Activated CD8-positive, alpha-beta memory T cell treated with anti-CD3 and anti-CD28 coated beads, Interleukin-2, amount 50 U/mL, for 48 hours (primary cell): ENCODE measurements at regions not wholly inside any gene's neighbourhood (a gene's known extent, or its start where the extent isn't known, plus 50 kb on each side); places are given as distances from the start of the nearest gene placed in this dataset.
"Not testable (repeated sequence)": the region's sequence is repeated elsewhere in the genome, so short reads cannot be mapped to it uniquely, and the experiment has no call there.

Source experiments
- DNase-seq: peaks from one replicate; pipeline ENCODE4 v3.0.0-alpha.2; 2020

- no peak for DNase-seq
Observed at GRCh38 chr18:56312551-56313335, 325.6 kb downstream of the TXNL1 start.

GRCh38 chr18:56309104-56309503 is 329.3 kb downstream of the TXNL1 start:
- DNase-seq = no peak

- no peak for DNase-seq
Observed at GRCh38 chr18:56307354-56308170, 330.8 kb downstream of the TXNL1 start.

- DNase-seq = no peak
Observed at GRCh38 chr18:56306797-56307196, 331.6 kb downstream of the TXNL1 start.

GRCh38 chr18:56305583-56305982 is 332.8 kb downstream of the TXNL1 start:
- no peak for DNase-seq

GRCh38 chr18:56302156-56302555 is 336.2 kb downstream of the TXNL1 start:
- no peak for DNase-seq

- DNase-seq = no peak
Observed at GRCh38 chr18:56299740-56300139, 338.7 kb downstream of the TXNL1 start.

GRCh38 chr18:56298935-56299334 is 339.5 kb downstream of the TXNL1 start:
- DNase-seq = no peak

- DNase-seq = no peak
Observed at GRCh38 chr18:56296381-56296780, 342.0 kb downstream of the TXNL1 start.

GRCh38 chr18:56294484-56295183 is 343.8 kb downstream of the TXNL1 start:
- DNase-seq = no peak

GRCh38 chr18:56291294-56291693 is 347.1 kb downstream of the TXNL1 start:
- DNase-seq = no peak

- no peak for DNase-seq
Observed at GRCh38 chr18:56289381-56289780, 349.0 kb downstream of the TXNL1 start.

- DNase-seq = no peak
Observed at GRCh38 chr18:56286775-56287325, 351.5 kb downstream of the TXNL1 start.

- DNase-seq = no peak
Observed at GRCh38 chr18:56285387-56286065, 352.9 kb downstream of the TXNL1 start.

GRCh38 chr18:56284319-56284718 is 354.1 kb downstream of the TXNL1 start:
- no peak for DNase-seq

- DNase-seq = no peak
Observed at GRCh38 chr18:56283316-56283715, 355.1 kb downstream of the TXNL1 start.

- DNase-seq = no peak
Observed at GRCh38 chr18:56282234-56283104, 355.9 kb downstream of the TXNL1 start.

GRCh38 chr18:56279816-56280215 is 358.6 kb downstream of the TXNL1 start:
- DNase-seq = not testable (repeated sequence)

- DNase-seq = no peak
Observed at GRCh38 chr18:56278421-56279003, 359.9 kb downstream of the TXNL1 start.

- no peak for DNase-seq
Observed at GRCh38 chr18:56276466-56276865, 361.9 kb downstream of the TXNL1 start.

GRCh38 chr18:56273541-56274219 is 364.7 kb downstream of the TXNL1 start:
- no peak for DNase-seq
